ENCODE measurements at regions not wholly inside any gene's neighbourhood (a gene's known extent, or its start where the extent isn't known, plus 50 kb on each side); places are given as distances from the start of the nearest gene placed in this dataset.

GRCh38 chr11:95584180-95584579 is 205.4 kb downstream of the FAM76B start:
- ChIA-PET CTCF (no interaction called here), POLR2A (no interaction called here)
- DNase-seq (ENCODE audit: low read depth, low spot score) (no peak), ATAC-seq (no peak)
- H3K4me1 ChIP-seq (ENCODE audit: control insufficient read depth, insufficient read depth, low read length): no peaks in the 10 kb centered on the region
- no peak overlapping the region for H3K27ac ChIP-seq (ENCODE audit: low read length)
- intact Hi-C loops (cut with micrococcal nuclease; ENCODE audit: unreplicated experiment) (no loop called here), in situ Hi-C loops (cut with HindIII; ENCODE audit: low pct_unique_long_range_greater_than_20kb, low sequenced_read_pairs) (no loop called here)
- H3K36me3 ChIP-seq (ENCODE audit: control insufficient read depth, insufficient read depth, low read length): no peaks in the 10 kb centered on the region
- BruUV-seq (replicated peaks): no TSS peak
- no peak for TF ChIP-seq REST (IDR thresholded peaks at IDR 0.05; ENCODE audit: insufficient read depth in 1 of 2, low read depth in 2 of 2, low read length in 1 of 2)
- no peak for TF ChIP-seq POLR2AphosphoS5 (IDR thresholded peaks at IDR 0.05; ENCODE audit: low read depth, low read length)
- TF ChIP-seq TCF7L2 (IDR thresholded peaks at IDR 0.05; ENCODE audit: low read depth, low read length): no peak
- TF ChIP-seq, protein P1, sequence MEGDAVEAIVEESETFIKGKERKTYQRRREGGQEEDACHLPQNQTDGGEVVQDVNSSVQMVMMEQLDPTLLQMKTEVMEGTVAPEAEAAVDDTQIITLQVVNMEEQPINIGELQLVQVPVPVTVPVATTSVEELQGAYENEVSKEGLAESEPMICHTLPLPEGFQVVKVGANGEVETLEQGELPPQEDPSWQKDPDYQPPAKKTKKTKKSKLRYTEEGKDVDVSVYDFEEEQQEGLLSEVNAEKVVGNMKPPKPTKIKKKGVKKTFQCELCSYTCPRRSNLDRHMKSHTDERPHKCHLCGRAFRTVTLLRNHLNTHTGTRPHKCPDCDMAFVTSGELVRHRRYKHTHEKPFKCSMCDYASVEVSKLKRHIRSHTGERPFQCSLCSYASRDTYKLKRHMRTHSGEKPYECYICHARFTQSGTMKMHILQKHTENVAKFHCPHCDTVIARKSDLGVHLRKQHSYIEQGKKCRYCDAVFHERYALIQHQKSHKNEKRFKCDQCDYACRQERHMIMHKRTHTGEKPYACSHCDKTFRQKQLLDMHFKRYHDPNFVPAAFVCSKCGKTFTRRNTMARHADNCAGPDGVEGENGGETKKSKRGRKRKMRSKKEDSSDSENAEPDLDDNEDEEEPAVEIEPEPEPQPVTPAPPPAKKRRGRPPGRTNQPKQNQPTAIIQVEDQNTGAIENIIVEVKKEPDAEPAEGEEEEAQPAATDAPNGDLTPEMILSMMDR (IDR thresholded peaks at IDR 0.05): no peak
- no peak for TF ChIP-seq SIN3A (IDR thresholded peaks at IDR 0.05; ENCODE audit: borderline replicate concordance, insufficient read depth, low read depth, low read length)
- H3K9me3 ChIP-seq (ENCODE audit: control insufficient read depth, insufficient read depth, low read depth, low read length): no peaks in the 10 kb centered on the region
- H3K4me3 ChIP-seq (ENCODE audit: low read depth in 2 of 2, low read length in 2 of 2): no peak overlapping the region
- H3K27me3 ChIP-seq (ENCODE audit: control insufficient read depth, insufficient read depth, low read length): no peaks in the 10 kb centered on the region

GRCh38 chr11:95577716-95578460 is 211.7 kb downstream of the FAM76B start:
- ChIA-PET POLR2A (no interaction called here), CTCF (no interaction called here)
- Histone ChIP-seq H3K36me3 (ENCODE audit: control insufficient read depth, insufficient read depth, low read length) (no peaks in the 10 kb centered on the region), H3K27me3 (ENCODE audit: control insufficient read depth, insufficient read depth, low read length) (0 out of 2 replicates have a peak, but pooled peaks cover 2% of the 10 kb centered on the region), H3K9me3 (ENCODE audit: control insufficient read depth, insufficient read depth, low read depth, low read length) (no peaks in the 10 kb centered on the region), H3K4me3 (ENCODE audit: low read depth in 2 of 2, low read length in 2 of 2) (no peak overlapping the region), H3K4me1 (ENCODE audit: control insufficient read depth, insufficient read depth, low read length) (no peaks in the 10 kb centered on the region), H3K27ac (ENCODE audit: low read length) (no peak overlapping the region)
- DNase-seq (ENCODE audit: low read depth, low spot score) (no peak), ATAC-seq (no peak)
- in situ Hi-C loops (cut with HindIII; ENCODE audit: low pct_unique_long_range_greater_than_20kb, low sequenced_read_pairs): no loop called here
- no TSS peak for BruUV-seq (replicated peaks)
- intact Hi-C loops (cut with micrococcal nuclease; ENCODE audit: unreplicated experiment): no loop called here
- TF ChIP-seq, protein P1 (IDR thresholded peaks at IDR 0.05): no peak
- TF ChIP-seq POLR2AphosphoS5 (IDR thresholded peaks at IDR 0.05; ENCODE audit: low read depth, low read length): no peak
- no peak for TF ChIP-seq SIN3A (IDR thresholded peaks at IDR 0.05; ENCODE audit: borderline replicate concordance, insufficient read depth, low read depth, low read length)
- TF ChIP-seq TCF7L2 (IDR thresholded peaks at IDR 0.05; ENCODE audit: low read depth, low read length): no peak
- TF ChIP-seq REST (IDR thresholded peaks at IDR 0.05; ENCODE audit: insufficient read depth in 1 of 2, low read depth in 2 of 2, low read length in 1 of 2): no peak

Data from Panc1 (cell line).